Panc1 (cell line): ENCODE measurements at regions not wholly inside any gene's neighbourhood (a gene's known extent, or its start where the extent isn't known, plus 50 kb on each side); places are given as distances from the start of the nearest gene placed in this dataset.

Source experiments
- ATAC-seq: fragments of 200-7000 bp; cut with Tn5 transposase; 2 replicates; pipeline ENCODE4 v1.9.1; 2020; ENCODE audit warnings: mild to moderate bottlenecking, moderate library complexity
- BruUV-seq: library from RNA; stranded (reverse); fragments of 400-500 nt; replicated peaks from 2 replicates; lab custom pipeline; 2021; lab: Mats Ljungman, UMichigan
- CTCF ChIA-PET: fragments of 300-600 bp; sonication (Branson Sonifier 250); formaldehyde crosslinking; loops from one replicate; lab custom pipeline; 2022; ENCODE audit warnings: antibody characterized with exemption; lab: Charles Lee
- POLR2A ChIA-PET: fragments of 300-600 bp; sonication (Branson Sonifier 250); formaldehyde crosslinking; loops from one replicate; lab custom pipeline; 2022; ENCODE audit warnings: antibody characterized with exemption; lab: Charles Lee
- DNase-seq: peaks from one replicate; pipeline ENCODE4 v3.0.0-alpha.2; 2010; ENCODE audit warnings: low read depth, low spot score
- H3K27ac ChIP-seq: 2 replicates; pipeline ENCODE4 v1.5.1; 2011; ENCODE audit warnings: mild to moderate bottlenecking, low read length, inconsistent platforms
- H3K27me3 ChIP-seq: fragments of 200-500 bp; sonication (Bioruptor generic); 2 replicates; pipeline ENCODE4 v1.6.0; 2014; ENCODE audit warnings: low read length, inconsistent platforms; ENCODE audit not compliant: control insufficient read depth, insufficient read depth
- H3K36me3 ChIP-seq: fragments of 200-500 bp; sonication (Bioruptor generic); 2 replicates; pipeline ENCODE4 v1.5.1; 2014; ENCODE audit warnings: inconsistent platforms, mild to moderate bottlenecking, low read length, moderate library complexity; ENCODE audit not compliant: control insufficient read depth, insufficient read depth
- H3K4me1 ChIP-seq: 2 replicates; pipeline ENCODE4 v1.5.1; 2011; ENCODE audit warnings: inconsistent platforms, mild to moderate bottlenecking, low read length, moderate library complexity; ENCODE audit not compliant: control insufficient read depth, insufficient read depth
- H3K4me3 ChIP-seq, 2 experiments: 2 replicates each; pipeline ENCODE4 v1.5.1; 2011 to 2012; ENCODE audit warnings: low read depth in 2 of 2, low read length in 2 of 2, mild to moderate bottlenecking in 2 of 2, inconsistent platforms in 1 of 2, moderate library complexity in 1 of 2
- H3K9me3 ChIP-seq: fragments of 200-500 bp; sonication (Bioruptor generic); 2 replicates; pipeline ENCODE4 v1.5.1; 2014; ENCODE audit warnings: low read depth, mild to moderate bottlenecking, inconsistent platforms, low read length, moderate library complexity; ENCODE audit not compliant: control insufficient read depth, insufficient read depth
- CTCF ChIP-seq: fragments of 450-650 bp; IDR thresholded peaks from 2 replicates; pipeline ENCODE4 v1.5.1; 2017; ENCODE audit warnings: mild to moderate bottlenecking
- POLR2AphosphoS5 ChIP-seq: IDR thresholded peaks from 2 replicates; pipeline ENCODE4 v1.6.1; 2012; ENCODE audit warnings: mild to moderate bottlenecking, low read depth, low read length, moderate library complexity
- REST ChIP-seq, 2 experiments: IDR thresholded peaks; 2 replicates each; pipeline ENCODE4 v1.6.1; 2011 to 2012; ENCODE audit warnings: low read depth in 2 of 2, control low read depth in 1 of 2, low read length in 1 of 2, mild to moderate bottlenecking in 1 of 2, moderate library complexity in 1 of 2; ENCODE audit not compliant: insufficient read depth in 1 of 2
- SIN3A ChIP-seq: IDR thresholded peaks from 2 replicates; pipeline ENCODE4 v1.6.1; 2012; ENCODE audit warnings: low read depth, mild to moderate bottlenecking, low read length, moderate library complexity, borderline replicate concordance; ENCODE audit not compliant: insufficient read depth
- TCF7L2 ChIP-seq: IDR thresholded peaks from 2 replicates; pipeline ENCODE4 v1.6.1; 2011; ENCODE audit warnings: mild to moderate bottlenecking, low read depth, low read length, inconsistent platforms
- in situ Hi-C: cut with HindIII; loops from 2 replicates; pipeline ENCODE4 v1.10.0; 2016; ENCODE audit warnings: low sequenced_read_pairs, low pct_unique_long_range_greater_than_20kb
- intact Hi-C: fragments of 100-400 bp; cut with micrococcal nuclease; formaldehyde crosslinking; loops from one replicate; pipeline ENCODE4 v1.10.0; 2022; ENCODE audit not compliant: unreplicated experiment

GRCh38 chr7:41384418-41384817 lies 318.5 kb downstream of the INHBA start:
- CTCF ChIA-PET: interaction anchor here (0.6 kb wide), 1 partner anchor 332 kb away, joined by 3 read pairs; no protein-coding TSS in a partner anchor
- TF ChIP-seq POLR2AphosphoS5: no peak
- TF ChIP-seq TCF7L2: no peak
- TF ChIP-seq REST (IDR thresholded peaks at IDR 0.05; ENCODE audit: insufficient read depth in 1 of 2, low read depth in 2 of 2, low read length in 1 of 2): no peak
- TF ChIP-seq SIN3A: no peak
- TF ChIP-seq CTCF: no peak
- no TSS peak for BruUV-seq
- in situ Hi-C loops: no loop called here
- ATAC-seq: no peak
- DNase-seq: no peak
- H3K4me1 ChIP-seq: no peaks in the 10 kb centered on the region
- H3K9me3 ChIP-seq: no peaks in the 10 kb centered on the region
- no peak overlapping the region for H3K4me3 ChIP-seq
- POLR2A ChIA-PET: no interaction called here
- H3K27ac ChIP-seq: no peak overlapping the region
- no peaks in the 10 kb centered on the region for H3K36me3 ChIP-seq
- intact Hi-C loops: no loop called here
- no peaks in the 10 kb centered on the region for H3K27me3 ChIP-seq

GRCh38 chr7:41383596-41383995 lies 319.3 kb downstream of the INHBA start:
- no peak for DNase-seq
- ChIA-PET CTCF (no interaction called here), POLR2A (no interaction called here)
- intact Hi-C loops (no loop called here), in situ Hi-C loops (no loop called here)
- BruUV-seq: no TSS peak
- TF ChIP-seq REST (IDR thresholded peaks at IDR 0.05; ENCODE audit: insufficient read depth in 1 of 2, low read depth in 2 of 2, low read length in 1 of 2): no peak
- TF ChIP-seq TCF7L2: no peak
- TF ChIP-seq SIN3A: no peak
- no peak for TF ChIP-seq POLR2AphosphoS5
- TF ChIP-seq CTCF: no peak
- no peak overlapping the region for H3K27ac ChIP-seq
- no peaks in the 10 kb centered on the region for H3K27me3 ChIP-seq
- no peaks in the 10 kb centered on the region for H3K4me1 ChIP-seq
- no peaks in the 10 kb centered on the region for H3K9me3 ChIP-seq
- no peaks in the 10 kb centered on the region for H3K36me3 ChIP-seq
- no peak overlapping the region for H3K4me3 ChIP-seq
- ATAC-seq: no peak
